Fibroblast of peridontal ligament (primary cell): ENCODE measurements at regions not wholly inside any gene's neighbourhood (a gene's known extent, or its start where the extent isn't known, plus 50 kb on each side); places are given as distances from the start of the nearest gene placed in this dataset.

Experiments
- DNase-seq: peaks from one replicate; pipeline ENCODE4 v3.0.0-alpha.2; 2010; ENCODE audit errors: extremely low read depth

DNA sequence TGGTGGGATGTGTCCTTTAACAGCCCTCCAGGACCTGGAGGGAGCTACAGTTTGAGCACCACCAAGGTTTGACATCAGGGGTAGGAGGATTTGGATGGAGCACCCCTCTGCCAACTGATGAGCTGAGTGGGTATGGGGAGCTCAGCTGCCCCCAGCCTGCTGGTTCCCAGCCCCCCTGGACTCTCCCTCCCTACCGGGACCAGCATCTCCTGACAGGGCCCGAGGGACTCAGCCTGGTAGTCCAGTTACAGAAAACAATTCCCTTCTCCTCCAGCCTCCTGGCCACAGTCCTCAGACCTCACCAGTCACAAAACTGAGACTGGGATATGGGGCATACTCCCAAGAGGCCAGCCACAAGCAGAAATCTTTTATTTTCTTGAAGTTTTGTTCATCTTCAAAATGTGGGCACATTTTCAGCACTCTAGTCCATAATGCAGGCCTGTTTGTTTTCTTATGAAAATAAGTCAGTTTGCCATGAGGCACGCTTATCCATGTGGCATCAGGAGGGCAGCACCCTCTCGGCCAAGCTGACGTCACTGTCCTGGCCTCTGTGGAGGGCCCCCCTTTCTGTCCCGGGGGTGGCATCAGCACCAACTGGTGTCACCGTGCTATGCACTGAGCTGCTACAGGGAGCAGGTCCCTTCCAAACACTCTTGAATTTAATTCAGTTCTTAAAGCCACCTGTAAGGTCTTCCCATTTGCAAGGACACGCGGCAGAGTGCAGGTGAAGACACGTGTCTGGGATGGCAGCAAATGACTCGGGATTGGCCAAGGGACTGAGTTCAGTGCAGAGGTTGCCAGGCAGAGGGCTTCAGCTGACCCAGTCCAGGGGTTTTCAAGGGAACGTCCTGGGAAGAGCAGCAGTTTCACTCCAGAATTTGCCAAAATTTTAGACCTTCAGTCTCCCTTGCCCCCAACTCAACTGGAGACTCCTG is 187.6 kb downstream of the GADD45G start:
- no peak for DNase-seq

DNA sequence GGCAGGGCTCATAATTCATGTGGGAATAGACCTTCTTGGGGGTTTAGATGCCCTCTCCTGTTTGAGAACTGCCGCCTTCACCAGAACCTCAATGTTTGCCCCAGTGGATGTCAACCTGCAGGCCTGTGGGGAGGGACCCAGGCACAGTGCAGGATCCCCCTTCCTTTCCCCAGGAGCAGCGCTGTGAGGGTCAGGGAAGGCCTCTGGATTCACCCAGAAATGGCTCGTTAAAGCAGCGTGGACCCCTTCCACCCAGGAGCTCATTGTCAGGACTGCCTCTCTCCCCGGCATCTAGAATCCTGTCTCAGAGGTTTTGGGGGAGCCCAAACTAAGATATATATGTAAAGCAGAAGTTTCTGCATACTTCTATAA is 188.3 kb downstream of the GADD45G start:
- no peak for DNase-seq

DNA sequence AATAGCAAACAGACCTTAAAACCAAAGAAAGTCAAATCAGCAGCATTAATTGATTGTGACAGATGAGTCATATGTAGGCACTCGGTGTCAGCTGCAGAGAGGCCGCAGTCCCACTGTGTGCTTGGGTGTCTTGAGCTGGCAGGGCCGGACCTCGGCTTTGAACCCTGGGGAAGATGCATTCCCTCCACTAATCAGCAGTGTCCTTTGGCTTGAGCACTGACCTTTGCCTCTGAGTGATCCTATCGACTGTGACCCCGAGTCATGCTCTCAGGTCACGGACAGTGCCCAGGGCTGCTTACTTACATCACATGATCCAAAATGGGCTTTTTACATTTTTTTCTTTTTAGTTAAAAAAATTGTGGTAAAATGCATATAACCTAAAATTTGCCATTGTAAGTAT is 188.7 kb downstream of the GADD45G start:
- DNase-seq, result no peak

DNA sequence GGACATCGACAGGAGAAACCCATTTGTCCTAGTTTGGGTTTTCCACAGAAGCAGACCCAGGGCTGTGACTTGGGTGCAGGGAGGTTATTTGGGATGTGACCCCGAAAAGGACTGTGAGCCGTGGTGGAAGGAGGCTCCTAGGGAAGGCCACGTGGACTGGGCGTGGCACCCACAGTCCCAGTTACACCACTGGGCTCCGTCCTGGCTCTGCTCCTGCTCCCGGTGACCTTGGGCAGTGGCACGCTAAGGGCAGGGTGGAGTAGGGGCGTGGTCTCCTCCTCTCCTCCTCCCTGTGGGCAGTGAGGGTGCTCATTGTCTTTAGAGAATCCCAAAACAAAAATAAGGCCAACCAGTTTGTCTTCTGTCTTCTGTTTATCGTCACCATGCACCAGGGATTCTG is 190.1 kb downstream of the GADD45G start:
- DNase-seq, result no peak

DNA sequence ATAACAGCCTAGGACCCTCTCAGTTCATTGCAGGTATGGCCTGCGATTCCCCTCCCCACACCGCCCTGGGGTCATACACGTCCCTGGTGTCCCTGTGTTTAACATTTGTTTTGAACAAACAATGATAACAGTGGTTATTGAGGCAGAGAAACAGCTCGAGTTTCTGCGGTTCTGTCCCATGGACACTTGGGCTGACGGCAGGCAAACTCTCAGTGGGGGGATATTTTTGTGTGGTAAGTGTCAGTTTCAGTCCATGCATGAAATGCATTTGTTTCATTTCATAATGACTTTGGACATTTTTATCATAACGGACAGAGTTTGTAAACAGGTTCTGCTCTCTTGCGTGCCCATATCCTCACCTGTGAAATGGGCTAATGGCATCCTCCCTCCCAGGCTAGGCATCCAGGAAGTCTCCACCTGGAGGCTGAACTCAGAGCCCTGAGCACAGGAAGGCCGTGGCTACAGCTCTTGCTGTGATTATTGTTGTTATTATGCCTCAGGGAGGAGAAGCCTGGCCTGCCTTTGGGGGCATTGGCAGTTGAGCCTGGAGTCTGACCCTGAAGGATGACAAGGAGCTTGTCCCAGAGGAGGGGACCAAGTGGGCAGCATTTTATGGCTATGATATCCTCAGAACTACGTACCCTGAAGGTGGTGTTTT is 190.9 kb downstream of the GADD45G start:
- DNase-seq, result no peak

DNA sequence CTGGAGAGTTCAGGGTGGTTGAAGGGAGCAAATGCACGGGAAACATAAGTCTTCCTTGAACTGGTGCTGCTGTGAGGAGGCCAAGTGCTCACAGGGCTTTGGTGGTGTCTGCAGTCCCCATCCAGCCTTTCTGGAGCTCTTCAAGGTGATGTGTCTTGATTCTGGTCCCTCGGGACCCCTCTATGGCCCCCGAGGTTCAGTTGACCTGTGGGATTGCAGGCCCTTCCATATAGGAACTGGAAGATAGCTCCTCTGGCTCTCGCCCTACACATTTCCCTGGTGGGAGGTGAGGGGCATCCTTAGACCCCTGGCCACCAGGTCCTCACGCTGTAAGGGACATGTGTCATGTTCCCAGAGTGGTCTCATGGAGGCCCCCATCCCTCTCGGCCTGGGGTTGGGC is 191.8 kb downstream of the GADD45G start:
- DNase-seq, result no peak

DNA sequence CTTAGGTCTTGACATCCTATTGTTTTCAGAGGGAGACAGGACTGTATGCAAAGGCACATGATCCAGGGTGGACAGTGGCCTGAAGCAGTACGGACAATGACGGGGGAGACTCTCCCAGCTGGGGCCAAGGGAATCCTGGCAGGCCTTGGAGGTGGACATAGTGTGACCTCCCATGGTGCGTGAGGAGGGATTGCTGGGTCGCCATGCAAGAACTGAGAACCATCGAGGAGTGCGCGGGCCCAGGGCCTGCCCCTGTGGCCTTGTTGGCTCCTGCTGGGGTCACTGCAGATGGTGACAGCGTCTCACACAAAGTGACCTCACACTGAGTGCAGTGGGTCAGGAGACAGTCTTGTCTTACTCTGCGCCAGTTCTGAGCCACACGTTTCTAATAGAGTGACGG is 192.4 kb downstream of the GADD45G start:
- no peak for DNase-seq

DNA sequence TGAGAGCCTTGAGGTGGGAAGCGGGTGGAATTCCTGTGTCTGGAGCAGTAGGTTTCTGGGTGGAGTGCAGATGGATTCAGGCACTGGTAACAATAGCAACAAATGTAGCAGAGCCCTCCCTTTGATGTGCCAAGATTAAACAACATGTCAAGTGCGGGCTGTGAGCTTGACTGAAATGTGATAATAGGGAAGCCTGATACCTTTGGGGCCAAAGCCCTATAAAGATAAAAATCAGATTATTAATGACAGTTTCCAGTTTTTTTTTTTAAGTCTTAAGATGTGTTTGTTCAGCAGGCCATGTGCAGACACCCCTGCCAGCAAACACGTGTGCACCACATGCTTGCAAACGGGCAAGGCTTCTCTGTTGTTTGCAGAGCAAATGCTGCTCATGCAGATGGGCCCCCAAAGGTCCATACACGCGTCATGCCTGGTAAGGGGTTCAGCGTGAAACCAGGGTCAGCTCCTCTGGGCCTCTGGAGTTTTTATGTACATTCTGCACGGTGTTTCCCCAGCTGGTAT is 193.2 kb downstream of the GADD45G start:
- no peak for DNase-seq

DNA sequence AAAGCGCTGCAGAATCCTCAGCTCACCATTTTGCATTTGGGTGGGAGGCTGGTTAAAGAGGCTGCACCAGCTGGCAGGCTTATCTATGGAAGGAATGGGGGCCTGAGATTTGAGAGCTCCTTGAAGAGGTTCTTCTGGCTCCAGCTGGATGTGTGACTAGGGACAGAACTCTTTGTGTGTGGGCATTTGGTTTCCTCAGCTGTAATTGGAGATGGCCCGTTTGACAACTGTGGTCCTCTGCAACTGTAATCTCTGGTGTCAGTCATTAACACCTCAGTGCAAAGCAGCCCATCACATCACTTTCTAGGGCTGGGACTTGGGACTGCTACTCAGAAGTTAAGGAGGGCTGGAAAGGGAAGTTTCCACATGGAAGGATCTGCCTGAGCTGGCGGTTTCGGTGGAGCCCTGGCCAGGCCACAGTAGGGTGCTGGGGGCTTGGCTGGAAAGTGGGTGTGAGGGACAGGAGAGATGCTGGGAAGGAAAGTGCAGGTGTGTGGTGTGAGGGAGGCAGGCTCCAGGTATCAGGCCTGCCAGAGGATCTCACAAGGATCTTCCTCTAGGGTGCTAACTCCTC is 193.8 kb downstream of the GADD45G start:
- DNase-seq, result no peak

DNA sequence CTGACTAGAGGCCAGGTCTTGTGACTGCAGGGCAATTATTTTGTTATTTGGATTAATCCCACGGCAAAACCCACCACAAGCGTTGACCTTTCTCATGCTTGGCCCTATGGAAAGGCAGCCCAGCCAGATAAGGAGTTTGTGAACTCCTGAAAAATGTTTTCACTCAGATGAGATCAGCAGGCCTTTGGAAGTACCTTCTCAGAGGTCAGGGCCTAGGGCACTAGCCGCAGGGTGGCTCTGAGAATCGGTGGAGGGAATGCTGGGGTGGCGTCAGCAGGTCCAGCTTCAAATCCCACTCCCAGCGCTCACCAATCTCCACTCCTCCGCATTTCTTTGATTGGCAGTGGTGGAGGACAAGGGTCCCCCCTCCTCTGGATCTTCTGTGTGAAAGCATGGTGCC is 194.4 kb downstream of the GADD45G start:
- DNase-seq, result no peak

DNA sequence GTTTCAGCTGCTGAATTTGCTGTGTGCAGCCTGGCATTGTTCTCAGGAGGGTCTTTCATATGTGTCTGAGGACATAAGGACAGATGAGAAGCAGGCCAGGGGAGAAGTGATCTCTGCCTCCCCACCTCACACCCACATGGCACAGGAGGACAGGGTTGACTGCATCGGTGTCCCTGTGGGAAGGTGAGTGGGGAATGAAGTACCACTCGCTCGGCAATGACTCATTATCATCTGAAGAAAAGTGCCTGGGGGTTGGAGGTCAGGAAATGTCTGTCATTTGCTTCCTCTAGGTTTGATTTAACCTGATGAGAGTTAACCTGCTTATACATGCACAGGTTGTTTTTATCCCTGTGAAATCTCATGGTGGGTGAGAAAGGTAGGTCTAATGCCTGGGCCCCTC is 195.0 kb downstream of the GADD45G start:
- DNase-seq, result no peak

DNA sequence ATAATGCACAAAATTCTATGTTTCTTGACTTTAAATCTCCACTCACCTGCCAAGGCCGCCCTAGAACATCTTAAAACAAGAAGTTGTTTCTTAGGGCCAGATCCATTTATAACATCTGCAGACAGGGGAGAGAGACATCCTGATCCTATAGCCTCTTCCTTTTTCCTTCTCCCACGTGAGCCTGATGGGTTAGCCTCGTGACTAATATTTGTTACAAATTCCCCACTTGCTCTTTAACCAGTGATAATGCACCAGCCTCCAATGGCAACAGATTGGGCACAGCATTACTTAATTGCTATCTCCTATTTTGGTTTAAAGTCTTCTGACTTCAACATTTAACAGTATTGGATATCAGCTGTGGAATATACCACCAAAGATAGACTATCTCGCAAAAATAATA is 196.5 kb downstream of the GADD45G start:
- DNase-seq, result no peak

DNA sequence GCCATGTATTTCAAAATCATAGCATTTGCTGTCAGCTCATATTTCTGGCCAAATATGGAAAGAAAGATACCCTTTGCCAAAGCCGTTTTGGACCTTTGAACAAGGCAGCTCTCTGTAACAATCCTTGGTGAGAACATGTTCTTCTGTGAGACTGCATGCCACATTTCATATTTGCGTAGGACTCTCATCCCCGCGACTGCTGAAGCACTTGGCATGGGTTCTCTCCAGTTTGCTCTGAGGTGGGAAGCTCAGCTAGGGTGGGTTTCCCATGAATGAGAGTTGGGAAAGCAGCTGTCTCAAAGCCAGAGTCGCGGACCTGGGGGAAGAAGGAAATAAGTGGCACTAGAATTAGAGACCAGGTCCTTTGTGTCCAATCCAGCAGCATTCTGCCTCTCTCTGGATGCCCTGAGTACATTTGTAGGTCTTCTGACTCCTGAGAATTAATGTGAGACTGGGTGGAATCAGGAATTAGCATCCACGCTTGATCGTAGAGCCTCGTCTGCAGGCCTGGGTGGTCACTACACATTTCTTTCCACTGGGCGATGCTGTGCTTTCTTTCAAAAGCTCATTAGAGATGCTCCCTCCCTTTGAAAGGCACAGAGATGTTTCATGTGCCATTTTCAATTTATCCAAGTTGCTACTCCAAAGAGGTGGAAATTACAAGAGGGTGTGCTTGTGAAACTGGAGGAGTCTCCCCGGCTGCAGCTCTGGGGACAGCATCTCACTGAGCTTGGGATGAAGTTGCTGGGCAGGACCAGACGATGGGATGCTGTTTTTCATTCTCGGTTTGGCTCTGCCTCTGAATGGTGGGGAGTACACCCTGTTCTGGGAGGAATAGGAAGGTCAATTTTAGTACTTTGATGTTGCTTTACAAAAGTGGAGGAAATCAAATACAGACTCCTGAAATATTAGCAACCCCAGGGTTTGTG is 197.2 kb downstream of the GADD45G start:
- DNase-seq, result no peak

DNA sequence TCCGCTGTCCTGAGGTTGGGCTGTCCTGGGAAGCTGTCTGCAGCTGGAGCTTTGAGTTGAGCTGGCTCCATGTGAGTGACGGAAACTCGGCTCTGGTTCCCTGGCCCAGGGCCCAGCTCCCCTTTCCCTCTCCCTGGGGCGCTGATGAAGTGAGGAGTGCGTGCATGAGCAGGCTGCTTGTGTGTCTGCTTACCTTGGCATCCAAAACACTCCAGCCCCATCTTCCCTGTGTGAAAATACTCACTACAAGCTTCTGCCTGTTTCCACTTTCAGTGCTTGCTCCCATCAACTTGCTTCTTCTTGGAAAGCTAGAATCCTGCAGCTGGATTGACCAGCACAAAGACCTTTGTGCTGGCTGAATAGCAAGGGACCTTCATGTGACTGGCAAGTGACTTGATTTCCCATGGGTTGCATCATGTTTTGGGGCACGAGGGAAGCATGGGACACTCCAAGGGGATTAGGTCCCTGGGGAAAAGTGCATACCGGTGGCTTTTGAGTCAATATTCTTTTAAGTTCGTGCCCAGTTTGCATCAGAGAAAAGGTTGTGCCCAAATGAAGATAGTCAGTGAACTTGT is 198.1 kb downstream of the GADD45G start:
- DNase-seq, result no peak

DNA sequence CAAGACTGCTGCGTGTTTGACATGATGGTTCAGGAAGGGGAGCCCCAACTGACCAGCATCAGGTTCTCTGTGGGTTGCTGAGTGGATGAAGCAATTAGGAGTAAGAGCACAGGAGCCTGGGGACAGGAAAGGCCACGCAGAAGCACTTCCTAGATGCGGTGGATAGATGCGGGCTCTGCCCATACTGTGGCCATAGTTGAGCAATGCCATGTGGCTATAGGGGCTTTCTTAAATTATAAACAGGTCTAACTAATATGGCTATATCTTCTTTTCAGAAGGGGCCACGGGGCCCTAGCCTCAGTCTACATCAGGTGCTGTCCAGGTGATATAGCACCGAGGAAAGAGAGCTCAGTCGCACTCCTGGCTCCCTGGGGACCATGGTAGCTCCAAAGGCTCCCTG is 198.6 kb downstream of the GADD45G start:
- no peak for DNase-seq

DNA sequence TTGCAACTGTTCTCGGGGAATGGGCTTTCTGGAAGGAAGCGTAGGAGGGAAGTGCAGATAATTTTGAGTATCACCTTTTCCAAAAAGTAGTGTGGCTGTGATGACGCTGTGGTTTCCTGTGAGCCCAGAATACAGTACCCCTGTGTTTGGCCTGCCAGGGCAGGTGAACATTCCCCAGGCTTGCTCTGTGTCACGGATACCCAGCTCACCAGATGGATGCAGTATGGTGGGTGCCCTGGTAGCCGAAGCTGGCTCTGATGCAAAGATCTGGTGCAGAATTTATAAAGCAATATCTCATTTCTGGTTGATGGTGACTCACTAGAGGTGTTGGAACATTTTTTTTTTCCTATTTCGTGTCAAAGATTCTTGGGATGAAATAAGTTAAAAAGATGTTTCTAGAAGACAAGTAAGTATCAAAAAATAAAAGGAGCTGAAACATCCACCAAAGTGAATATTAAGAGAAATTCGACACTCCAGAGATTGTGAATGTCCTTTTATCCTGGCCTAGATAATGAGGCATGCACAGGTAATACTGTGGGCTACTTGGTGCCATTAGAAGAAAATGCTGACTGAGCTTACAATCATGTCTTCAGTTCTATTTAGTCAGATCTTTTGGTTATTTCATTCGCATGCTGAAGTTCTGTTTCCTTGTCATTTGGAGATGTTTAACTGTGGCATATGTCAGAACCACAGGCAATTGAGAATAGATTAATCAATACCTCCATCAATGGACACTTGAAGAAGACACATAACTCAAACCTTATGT is 200.1 kb downstream of the GADD45G start:
- no peak for DNase-seq

DNA sequence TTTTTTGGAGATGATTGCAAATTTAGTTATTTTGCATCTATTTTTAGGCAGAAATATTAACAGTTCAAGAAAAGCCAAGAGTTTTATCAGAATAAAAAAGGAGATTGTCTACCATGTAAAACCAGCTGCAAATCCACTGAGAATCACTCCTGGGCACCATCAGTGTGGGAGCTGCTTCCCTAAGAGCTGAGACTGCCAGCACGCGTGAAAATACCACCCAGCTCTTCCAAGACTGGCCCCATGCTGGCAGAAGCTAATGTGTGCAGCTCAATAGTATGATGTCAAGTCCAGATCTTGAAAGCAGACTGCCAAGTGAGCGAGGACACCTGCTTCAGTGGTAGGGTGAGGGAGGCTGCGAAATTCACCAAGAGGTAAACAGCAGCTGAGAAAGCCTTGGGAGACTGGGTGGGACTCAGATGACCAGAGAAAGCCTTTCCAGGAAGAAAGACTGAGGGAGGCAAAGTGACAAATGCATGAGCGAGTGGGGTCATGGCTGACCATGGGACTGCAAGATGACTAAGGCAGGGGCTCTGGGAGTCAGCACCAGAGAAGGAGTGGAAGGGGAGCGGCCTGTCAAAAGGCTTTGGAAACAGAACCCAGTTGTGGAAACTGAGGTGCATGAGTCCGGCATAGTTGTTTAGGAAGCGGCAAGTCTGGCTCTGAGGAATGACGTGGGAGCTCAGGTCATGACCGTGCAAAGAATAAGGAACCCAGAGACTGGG is 200.9 kb downstream of the GADD45G start:
- DNase-seq, result no peak

DNA sequence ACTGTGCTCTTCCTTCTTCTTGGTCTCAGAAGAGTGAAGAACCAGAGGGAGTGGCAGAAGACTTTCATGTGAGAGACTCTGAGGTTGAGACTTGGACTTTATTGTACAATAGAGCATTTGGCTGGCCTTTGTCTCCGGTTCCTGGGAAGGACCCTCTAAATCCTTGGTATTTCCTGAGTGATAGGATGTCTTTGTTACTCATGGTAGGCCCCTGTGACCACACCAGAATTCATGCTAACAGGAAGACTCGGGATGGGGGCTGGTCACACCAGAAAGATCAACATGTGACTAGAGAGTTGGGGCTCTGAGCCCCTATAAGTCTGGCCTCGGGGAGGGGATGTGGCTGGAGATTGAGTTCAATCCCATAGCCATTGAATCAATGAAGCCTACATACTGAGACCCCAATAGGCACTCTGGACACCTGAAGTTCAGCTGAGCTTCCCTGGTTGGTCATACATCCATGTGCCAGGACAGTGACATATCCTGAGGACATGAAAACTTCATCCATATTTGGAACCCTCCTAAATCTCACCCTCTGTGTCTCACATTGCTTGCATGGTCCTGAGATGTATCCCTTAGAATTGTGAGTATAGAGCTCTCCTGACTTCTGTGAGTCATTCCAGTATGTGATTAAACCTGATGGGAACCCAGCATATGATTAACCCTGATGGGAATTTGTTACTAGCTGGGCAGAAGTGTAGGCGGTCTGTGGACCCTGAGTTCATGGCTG is 201.7 kb downstream of the GADD45G start:
- DNase-seq, result no peak

DNA sequence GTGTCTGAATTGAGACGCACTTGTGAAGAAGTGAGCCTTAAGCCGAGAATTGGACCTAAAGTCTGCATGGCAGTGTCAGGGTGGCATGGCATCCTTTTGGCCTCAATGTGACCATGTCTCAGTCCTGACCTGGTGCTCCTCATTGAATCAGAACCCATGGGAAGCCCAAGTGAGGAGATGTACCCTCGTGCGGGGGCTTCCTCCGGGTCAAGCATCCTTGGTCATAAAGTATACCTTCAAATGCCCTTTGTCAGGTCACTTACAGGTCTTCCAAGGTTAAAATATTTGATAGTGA is 202.2 kb downstream of the GADD45G start:
- DNase-seq, result no peak
